HG03342 (cell line): ENCODE measurements at regions not wholly inside any gene's neighbourhood (a gene's known extent, or its start where the extent isn't known, plus 50 kb on each side); places are given as distances from the start of the nearest gene placed in this dataset.
A peak's percentile ranks its signal among the peaks of the same experiment; 100 is the strongest.
"Not testable (repeated sequence)": the region's sequence is repeated elsewhere in the genome, so short reads cannot be mapped to it uniquely, and the experiment has no call there.

Experiments
- ATAC-seq: cut with Tn5 transposase; IDR thresholded peaks from one replicate; pipeline ENCODE4 v1.9.1; 2021; ENCODE audit warnings: mild to moderate bottlenecking, moderate library complexity; ENCODE audit not compliant: unreplicated experiment

GRCh38 chr11:129695571-129696308 is 119.9 kb upstream of the TMEM45B start:
- ATAC-seq: peak; percentile 83

- ATAC-seq: no peak
These were observed 119.2 kb upstream of the TMEM45B start for GRCh38 chr11:129696309-129696989.

GRCh38 chr11:129698212-129698611 is 117.4 kb upstream of the TMEM45B start:
- ATAC-seq: no peak

- ATAC-seq: no peak
These were observed 115.8 kb upstream of the TMEM45B start for GRCh38 chr11:129699711-129700304.

GRCh38 chr11:129700701-129701100 is 114.9 kb upstream of the TMEM45B start:
- ATAC-seq: no peak

- ATAC-seq: no peak
These were observed 113.9 kb upstream of the TMEM45B start for GRCh38 chr11:129701706-129702105.

GRCh38 chr11:129702410-129703398 is 112.9 kb upstream of the TMEM45B start:
- ATAC-seq: no peak

- no peak for ATAC-seq
These were observed 111.8 kb upstream of the TMEM45B start for GRCh38 chr11:129703846-129704245.

- no peak for ATAC-seq
These were observed 110.8 kb upstream of the TMEM45B start for GRCh38 chr11:129704831-129705230.

- ATAC-seq: no peak
These were observed 110.3 kb upstream of the TMEM45B start for GRCh38 chr11:129705341-129705740.

GRCh38 chr11:129705933-129706332 is 109.7 kb upstream of the TMEM45B start:
- ATAC-seq: no peak

- ATAC-seq: no peak
These were observed 105.7 kb upstream of the TMEM45B start for GRCh38 chr11:129709801-129710398.

- ATAC-seq: no peak
These were observed 105.2 kb upstream of the TMEM45B start for GRCh38 chr11:129710423-129710822.

- ATAC-seq: no peak
These were observed 103.9 kb upstream of the TMEM45B start for GRCh38 chr11:129711760-129712159.

GRCh38 chr11:129712486-129713240 is 103.0 kb upstream of the TMEM45B start:
- not testable (repeated sequence) for ATAC-seq

- ATAC-seq: no peak
These were observed 96.6 kb upstream of the TMEM45B start for GRCh38 chr11:129719037-129719436.

- ATAC-seq: no peak
These were observed 95.5 kb upstream of the TMEM45B start for GRCh38 chr11:129720156-129720555.

GRCh38 chr11:129720994-129721393 is 94.7 kb upstream of the TMEM45B start:
- ATAC-seq: no peak

GRCh38 chr11:129721685-129722084 is 94.0 kb upstream of the TMEM45B start:
- no peak for ATAC-seq

- ATAC-seq: no peak
These were observed 93.1 kb upstream of the TMEM45B start for GRCh38 chr11:129722529-129722928.
